GM12878 (cell line): ENCODE measurements at regions not wholly inside any gene's neighbourhood (a gene's known extent, or its start where the extent isn't known, plus 50 kb on each side); places are given as distances from the start of the nearest gene placed in this dataset.

ENCODE experiments used
- ATAC-seq: fragments of 200-7000 bp; cut with Tn5 transposase; 3 replicates; pipeline ENCODE4 v1.9.1; 2020; ENCODE audit warnings: mild to moderate bottlenecking, moderate library complexity
- BruUV-seq: library from RNA; stranded (reverse); fragments of 400-500 nt; replicated peaks from 2 replicates; lab custom pipeline; 2021; lab: Mats Ljungman, UMichigan
- CTCF ChIA-PET: fragments of 300-600 bp; sonication (Branson Sonifier 250); formaldehyde crosslinking; extraction: SDS; loops from one replicate; lab custom pipeline; 2021; ENCODE audit warnings: inconsistent platforms; lab: Yijun Ruan, JAX
- POLR2A ChIA-PET: fragments of 350-600 bp; formaldehyde crosslinking; extraction: SDS; loops from one replicate; lab custom pipeline; 2021; ENCODE audit warnings: inconsistent platforms; lab: Charles Lee
- RAD21 ChIA-PET: fragments of 300-600 bp; sonication (Branson Sonifier 250); formaldehyde crosslinking; loops from one replicate; lab custom pipeline; 2023; ENCODE audit warnings: antibody characterized with exemption; ENCODE audit not compliant: unreplicated experiment; lab: Charles Lee
- SMC1A ChIA-PET: fragments of 300-600 bp; sonication (Branson Sonifier 250); formaldehyde crosslinking; loops from one replicate; lab custom pipeline; 2023; ENCODE audit not compliant: unreplicated experiment, uncharacterized antibody; lab: Charles Lee
- DNase-seq: peaks from one replicate; pipeline ENCODE4 v3.0.0-alpha.2; 2011; ENCODE audit warnings: low read depth, low spot score
- FAIRE-seq: peaks from 3 replicates; lab custom pipeline; 2011; peaks lifted over from hg19 to GRCh38; lab: Jason Lieb, UNC
- H2AFZ ChIP-seq: 2 replicates; pipeline ENCODE4 v1.6.0; 2011; ENCODE audit warnings: low read depth, low read length, control low read depth; ENCODE audit not compliant: control insufficient read depth
- H3K27ac ChIP-seq: 2 replicates; pipeline ENCODE4 v1.5.1; 2011; ENCODE audit warnings: control low read depth; ENCODE audit not compliant: control insufficient read depth, insufficient read depth
- H3K27me3 ChIP-seq, 2 experiments: replicated peaks in 1 of 2; 2 replicates each; pipeline versions ENCODE4 v1.6.0 to v1.6.1; 2011; ENCODE audit warnings: low read length in 1 of 2; ENCODE audit not compliant: control insufficient read depth in 2 of 2, insufficient read depth in 2 of 2
- H3K36me3 ChIP-seq, 2 experiments: 2 replicates each; pipeline ENCODE4 v1.5.1; 2011; ENCODE audit warnings: low read length in 1 of 2; ENCODE audit not compliant: control insufficient read depth in 2 of 2, insufficient read depth in 2 of 2
- H3K4me1 ChIP-seq: 2 replicates; pipeline ENCODE4 v1.6.1; 2011; ENCODE audit warnings: mild to moderate bottlenecking, low read length, moderate library complexity, mixed read lengths; ENCODE audit not compliant: control insufficient read depth, insufficient read depth
- H3K4me2 ChIP-seq: 2 replicates; pipeline ENCODE4 v1.6.0; 2011; ENCODE audit warnings: control low read depth; ENCODE audit not compliant: control insufficient read depth, insufficient read depth
- H3K4me3 ChIP-seq: fragments of 200-600 bp; sonication (generic); 2 replicates; pipeline ENCODE4 v1.5.1; 2016
- H3K79me2 ChIP-seq: 2 replicates; pipeline ENCODE4 v1.6.0; 2011; ENCODE audit warnings: low read length; ENCODE audit not compliant: control insufficient read depth, insufficient read depth
- H3K9ac ChIP-seq: 2 replicates; pipeline ENCODE4 v1.8.0; 2011; ENCODE audit warnings: low read length, control low read depth, mixed read lengths; ENCODE audit not compliant: control insufficient read depth, insufficient read depth
- H3K9me3 ChIP-seq: replicated peaks from 3 replicates; pipeline ENCODE4 v1.5.1; 2011; ENCODE audit warnings: mild to moderate bottlenecking, low read length; ENCODE audit not compliant: control insufficient read depth, insufficient read depth
- H4K20me1 ChIP-seq: 2 replicates; pipeline ENCODE4 v1.6.0; 2011; ENCODE audit not compliant: control insufficient read depth, insufficient read depth
- BACH1 ChIP-seq: fragments of 450-650 bp; IDR thresholded peaks from 2 replicates; pipeline ENCODE4 v1.6.1; 2017; ENCODE audit warnings: mild to moderate bottlenecking, borderline replicate concordance
- CHD2 ChIP-seq: IDR thresholded peaks from 2 replicates; pipeline ENCODE4 v1.6.1; 2011; ENCODE audit warnings: low read depth, low read length, improper control_type of control experiment, borderline replicate concordance
- CHD4 ChIP-seq: fragments of 200-600 bp; sonication (generic); IDR thresholded peaks from 2 replicates; pipeline ENCODE4 v1.6.1; 2016; ENCODE audit warnings: mild to moderate bottlenecking
- DPF2 ChIP-seq: fragments of 450-650 bp; IDR thresholded peaks from 2 replicates; pipeline ENCODE4 v1.6.1; 2017; ENCODE audit warnings: mild to moderate bottlenecking
- HDAC2 ChIP-seq: fragments of 200-600 bp; sonication (generic); IDR thresholded peaks from 2 replicates; pipeline ENCODE4 v1.6.1; 2017
- HDAC6 ChIP-seq: fragments of 200-600 bp; sonication (generic); IDR thresholded peaks from one replicate; pipeline ENCODE4 v1.8.0; 2017; ENCODE audit warnings: antibody characterized with exemption; ENCODE audit not compliant: unreplicated experiment
- NFYA ChIP-seq: IDR thresholded peaks from 2 replicates; pipeline ENCODE4 v1.6.1; 2011; ENCODE audit warnings: low read depth, mild to moderate bottlenecking, low read length, improper control_type of control experiment, borderline replicate concordance
- POLR2A ChIP-seq: IDR thresholded peaks from 2 replicates; pipeline ENCODE4 v1.6.1; 2011; ENCODE audit warnings: low read depth, mild to moderate bottlenecking, low read length
- STAT1 ChIP-seq: fragments of 450-650 bp; conservative IDR thresholded peaks from 2 replicates; pipeline ENCODE4 v1.6.1; 2014; ENCODE audit warnings: antibody characterized with exemption, mild to moderate bottlenecking
- SUPT20H ChIP-seq: IDR thresholded peaks from 2 replicates; pipeline ENCODE4 v1.6.1; 2011; ENCODE audit warnings: low read depth, mild to moderate bottlenecking, low read length, moderate library complexity, borderline replicate concordance; ENCODE audit not compliant: control insufficient read depth
- WGBS: methylation state at CpG from one replicate; pipeline ENCODE4 v1.1.6; 2016; ENCODE audit warnings: low lambda C conversion rate; ENCODE audit not compliant: insufficient replicate concordance, insufficient coverage; ENCODE audit errors: missing lambda C conversion rate; 5-methylcytosine and 5-hydroxymethylcytosine counted together
- in situ Hi-C: fragments of 300-500 bp; cut with MboI; formaldehyde crosslinking; loops from 9 replicates; pipeline ENCODE4 v1.14.3; 2018; ENCODE audit warnings: mixed read lengths
- intact Hi-C: fragments of 100-400 bp; cut with micrococcal nuclease; formaldehyde crosslinking; loops from one replicate; pipeline ENCODE4 v1.14.2; 2022; ENCODE audit not compliant: unreplicated experiment
- TF ChIP-seq, protein P1 (sequence below): fragments of 450-650 bp; IDR thresholded peaks from 2 replicates; pipeline ENCODE4 v1.6.1; 2014; ENCODE audit warnings: mild to moderate bottlenecking
- TF ChIP-seq, protein P2 (sequence below): IDR thresholded peaks from 2 replicates; pipeline ENCODE4 v1.6.1; 2011; ENCODE audit warnings: borderline replicate concordance, low read depth, mild to moderate bottlenecking, moderate library complexity, mixed read lengths, low read length; ENCODE audit not compliant: insufficient read depth; ENCODE audit errors: extremely low read length
- TF ChIP-seq, protein P3 (sequence below): fragments of 450-650 bp; IDR thresholded peaks from 2 replicates; pipeline ENCODE4 v1.6.1; 2016; ENCODE audit warnings: mild to moderate bottlenecking

DNA sequence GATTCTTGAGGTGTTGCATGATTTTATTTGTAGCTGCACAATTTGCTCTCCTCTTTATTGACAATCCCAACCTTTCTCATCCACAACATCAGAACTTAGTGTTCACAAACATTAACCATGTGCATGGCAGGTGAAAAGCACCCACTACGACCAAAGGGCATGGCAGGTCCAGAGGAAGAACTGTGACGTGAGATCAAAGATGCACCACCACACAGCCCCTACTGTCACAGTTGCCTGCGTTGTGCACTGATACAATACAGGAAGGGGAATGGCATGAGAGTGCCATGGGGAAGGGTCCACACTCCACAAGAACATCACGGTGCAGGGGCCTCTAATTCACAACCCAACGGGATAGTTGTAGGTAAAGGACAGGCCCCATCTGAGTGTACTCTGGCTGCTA, 217.1 kb upstream of the PFKP start:
- RAD21 ChIA-PET: no interaction called here
- Histone ChIP-seq H3K4me1 (no peaks in the 10 kb centered on the region), H3K36me3 (no peaks in the 10 kb centered on the region), H3K4me2 (no peak overlapping the region), H3K9me3 (no peaks in the 10 kb centered on the region), H3K4me3 (no peak overlapping the region), H3K27ac (no peak overlapping the region), H3K27me3 (no peaks in the 10 kb centered on the region), H2AFZ (no peak overlapping the region), H3K9ac (no peak overlapping the region), H3K79me2 (no peaks in the 10 kb centered on the region), H4K20me1 (no peaks in the 10 kb centered on the region)
- BruUV-seq: no TSS peak
- POLR2A ChIA-PET: no interaction called here
- DNase-seq (no peak), FAIRE-seq (no peak), ATAC-seq (no peak)
- intact Hi-C loops: no loop called here
- 21% methylated on average over 5 of the region's 5 CpGs for WGBS
- TF ChIP-seq DPF2: no peak
- TF ChIP-seq CHD4: no peak
- TF ChIP-seq SUPT20H: no peak
- TF ChIP-seq, protein P1, sequence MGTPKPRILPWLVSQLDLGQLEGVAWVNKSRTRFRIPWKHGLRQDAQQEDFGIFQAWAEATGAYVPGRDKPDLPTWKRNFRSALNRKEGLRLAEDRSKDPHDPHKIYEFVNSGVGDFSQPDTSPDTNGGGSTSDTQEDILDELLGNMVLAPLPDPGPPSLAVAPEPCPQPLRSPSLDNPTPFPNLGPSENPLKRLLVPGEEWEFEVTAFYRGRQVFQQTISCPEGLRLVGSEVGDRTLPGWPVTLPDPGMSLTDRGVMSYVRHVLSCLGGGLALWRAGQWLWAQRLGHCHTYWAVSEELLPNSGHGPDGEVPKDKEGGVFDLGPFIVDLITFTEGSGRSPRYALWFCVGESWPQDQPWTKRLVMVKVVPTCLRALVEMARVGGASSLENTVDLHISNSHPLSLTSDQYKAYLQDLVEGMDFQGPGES: no peak
- TF ChIP-seq POLR2A: no peak
- no peak for TF ChIP-seq BACH1
- TF ChIP-seq, protein P2, sequence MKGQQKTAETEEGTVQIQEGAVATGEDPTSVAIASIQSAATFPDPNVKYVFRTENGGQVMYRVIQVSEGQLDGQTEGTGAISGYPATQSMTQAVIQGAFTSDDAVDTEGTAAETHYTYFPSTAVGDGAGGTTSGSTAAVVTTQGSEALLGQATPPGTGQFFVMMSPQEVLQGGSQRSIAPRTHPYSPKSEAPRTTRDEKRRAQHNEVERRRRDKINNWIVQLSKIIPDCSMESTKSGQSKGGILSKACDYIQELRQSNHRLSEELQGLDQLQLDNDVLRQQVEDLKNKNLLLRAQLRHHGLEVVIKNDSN: no peak
- TF ChIP-seq HDAC2: no peak
- TF ChIP-seq HDAC6: no peak
- no peak for TF ChIP-seq CHD2
- no peak for TF ChIP-seq STAT1
- TF ChIP-seq NFYA: no peak
- TF ChIP-seq, protein P3, sequence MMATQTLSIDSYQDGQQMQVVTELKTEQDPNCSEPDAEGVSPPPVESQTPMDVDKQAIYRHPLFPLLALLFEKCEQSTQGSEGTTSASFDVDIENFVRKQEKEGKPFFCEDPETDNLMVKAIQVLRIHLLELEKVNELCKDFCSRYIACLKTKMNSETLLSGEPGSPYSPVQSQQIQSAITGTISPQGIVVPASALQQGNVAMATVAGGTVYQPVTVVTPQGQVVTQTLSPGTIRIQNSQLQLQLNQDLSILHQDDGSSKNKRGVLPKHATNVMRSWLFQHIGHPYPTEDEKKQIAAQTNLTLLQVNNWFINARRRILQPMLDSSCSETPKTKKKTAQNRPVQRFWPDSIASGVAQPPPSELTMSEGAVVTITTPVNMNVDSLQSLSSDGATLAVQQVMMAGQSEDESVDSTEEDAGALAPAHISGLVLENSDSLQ: no peak
- SMC1A ChIA-PET: no interaction called here
- in situ Hi-C loops: no loop called here
- CTCF ChIA-PET: no interaction called here
